Left ventricle myocardium inferior (tissue), 1 donor: ENCODE measurements at regions not wholly inside any gene's neighbourhood (a gene's known extent, or its start where the extent isn't known, plus 50 kb on each side); places are given as distances from the start of the nearest gene placed in this dataset.

Experiments used
- DNase-seq: peaks from one replicate; pipeline ENCODE4 v3.0.0-alpha.2; 2020
- H3K27ac ChIP-seq: fragments of 200-600 bp; replicated peaks from 2 replicates; pipeline ENCODE4 v1.8.0; 2021
- H3K27me3 ChIP-seq: fragments of 200-600 bp; 2 replicates; pipeline ENCODE4 v1.8.0; 2021; ENCODE audit warnings: low read depth
- H3K36me3 ChIP-seq: fragments of 200-600 bp; 2 replicates; pipeline ENCODE4 v1.8.0; 2021
- H3K4me1 ChIP-seq: fragments of 200-600 bp; 2 replicates; pipeline ENCODE4 v1.8.0; 2021
- H3K4me3 ChIP-seq: fragments of 200-600 bp; 2 replicates; pipeline ENCODE4 v1.8.0; 2021; ENCODE audit warnings: mild to moderate bottlenecking, moderate library complexity
- H3K9me3 ChIP-seq: fragments of 200-600 bp; replicated peaks from 2 replicates; pipeline ENCODE4 v1.8.0; 2021
- intact Hi-C: fragments of 100-400 bp; cut with micrococcal nuclease; formaldehyde crosslinking; loops from one replicate; pipeline ENCODE4 v1.11.0; 2022
- TF ChIP-seq, protein P1 (sequence below): fragments of 200-600 bp; IDR thresholded peaks from 2 replicates; pipeline ENCODE4 v1.8.0; 2021; ENCODE audit warnings: antibody characterized with exemption, mild to moderate bottlenecking, borderline replicate concordance
- donor health status: DM: no; HTN: yes; CAD: no; lungs with severe emphysema.

DNA sequence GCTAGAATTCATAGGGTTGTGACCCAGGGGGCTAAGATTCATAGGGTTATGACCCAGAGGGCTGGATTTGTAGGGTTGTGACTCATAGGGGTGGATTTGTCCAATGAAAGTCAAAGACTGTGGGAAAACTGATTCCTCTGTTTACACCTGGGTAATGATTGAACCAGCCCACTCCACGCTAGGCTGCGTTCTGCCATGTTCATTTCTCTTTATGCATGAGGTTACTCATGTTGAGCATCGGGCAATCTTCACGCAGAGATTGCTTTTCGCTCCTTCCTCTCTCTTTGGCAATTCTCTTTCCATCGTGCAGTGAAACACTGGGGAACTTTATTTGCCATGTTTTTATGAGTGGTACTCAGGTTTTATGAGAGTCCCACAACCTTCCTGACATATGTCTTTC is 127.8 kb downstream of the CRLF2 start:
- Histone ChIP-seq H3K9me3 (peaks cover 33% of the 10 kb centered on the region), H3K4me3 (no peak overlapping the region), H3K27me3 (peaks cover 25% of the 10 kb centered on the region), H3K4me1 (no peaks in the 10 kb centered on the region), H3K27ac (no peak overlapping the region), H3K36me3 (no peaks in the 10 kb centered on the region)
- TF ChIP-seq, protein P1, sequence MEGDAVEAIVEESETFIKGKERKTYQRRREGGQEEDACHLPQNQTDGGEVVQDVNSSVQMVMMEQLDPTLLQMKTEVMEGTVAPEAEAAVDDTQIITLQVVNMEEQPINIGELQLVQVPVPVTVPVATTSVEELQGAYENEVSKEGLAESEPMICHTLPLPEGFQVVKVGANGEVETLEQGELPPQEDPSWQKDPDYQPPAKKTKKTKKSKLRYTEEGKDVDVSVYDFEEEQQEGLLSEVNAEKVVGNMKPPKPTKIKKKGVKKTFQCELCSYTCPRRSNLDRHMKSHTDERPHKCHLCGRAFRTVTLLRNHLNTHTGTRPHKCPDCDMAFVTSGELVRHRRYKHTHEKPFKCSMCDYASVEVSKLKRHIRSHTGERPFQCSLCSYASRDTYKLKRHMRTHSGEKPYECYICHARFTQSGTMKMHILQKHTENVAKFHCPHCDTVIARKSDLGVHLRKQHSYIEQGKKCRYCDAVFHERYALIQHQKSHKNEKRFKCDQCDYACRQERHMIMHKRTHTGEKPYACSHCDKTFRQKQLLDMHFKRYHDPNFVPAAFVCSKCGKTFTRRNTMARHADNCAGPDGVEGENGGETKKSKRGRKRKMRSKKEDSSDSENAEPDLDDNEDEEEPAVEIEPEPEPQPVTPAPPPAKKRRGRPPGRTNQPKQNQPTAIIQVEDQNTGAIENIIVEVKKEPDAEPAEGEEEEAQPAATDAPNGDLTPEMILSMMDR, result no peak
- DNase-seq, result no peak
- intact Hi-C loops, result no loop called here

DNA sequence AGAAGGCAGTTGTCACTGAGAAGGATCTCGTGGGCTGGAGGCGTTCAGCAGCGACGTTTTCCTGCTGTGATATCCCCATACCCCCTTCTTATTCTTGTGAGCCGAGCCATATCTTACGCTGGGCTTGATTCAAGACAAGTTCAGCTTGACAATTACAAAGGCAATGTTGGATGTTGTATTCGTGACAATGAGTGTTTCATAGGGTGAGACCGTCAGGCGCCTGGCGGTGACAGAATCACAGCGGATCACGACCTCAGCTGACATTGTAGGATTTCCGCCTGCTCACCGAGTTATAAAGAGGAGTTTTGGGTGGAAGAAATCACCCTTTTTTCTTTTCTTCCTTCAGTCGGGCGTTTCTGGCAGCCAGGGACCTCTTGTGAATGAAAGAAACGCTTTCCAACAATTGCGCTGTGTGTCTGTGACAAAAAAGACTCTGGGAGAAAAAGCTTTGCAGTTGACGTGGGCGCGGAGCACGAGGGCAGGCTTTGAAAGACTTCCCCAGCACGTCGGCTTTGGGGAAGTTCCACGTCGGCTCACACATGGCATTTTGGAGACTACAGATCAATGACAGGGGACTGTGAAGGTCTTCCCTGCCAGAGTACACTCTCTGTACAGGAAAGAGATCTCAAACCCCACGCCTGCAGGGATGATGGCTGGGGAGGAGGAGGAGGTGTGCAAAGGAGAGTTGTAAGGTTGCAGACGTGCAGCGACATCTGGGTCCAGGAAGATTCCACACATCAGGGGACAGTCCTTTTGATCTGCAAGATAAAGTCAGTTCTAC is 135.4 kb downstream of the CRLF2 start:
- no peak overlapping the region for H3K27ac ChIP-seq
- DNase-seq, result no peak
- H3K36me3 ChIP-seq, result no peaks in the 10 kb centered on the region
- H3K4me1 ChIP-seq, result no peaks in the 10 kb centered on the region
- peaks cover 19% of the 10 kb centered on the region for H3K9me3 ChIP-seq
- TF ChIP-seq, protein P1, result no peak
- intact Hi-C loops, result no loop called here
- no peaks in the 10 kb centered on the region for H3K27me3 ChIP-seq
- H3K4me3 ChIP-seq, result no peak overlapping the region

- H3K4me3 ChIP-seq, result no peak overlapping the region
- H3K27ac ChIP-seq, result no peak overlapping the region
- no peaks in the 10 kb centered on the region for H3K27me3 ChIP-seq
- H3K36me3 ChIP-seq, result no peaks in the 10 kb centered on the region
- H3K4me1 ChIP-seq, result no peaks in the 10 kb centered on the region
- peaks cover 24% of the 10 kb centered on the region for H3K9me3 ChIP-seq
- TF ChIP-seq, protein P1, result no peak
- DNase-seq, result no peak
- intact Hi-C loops, result no loop called here
Measured at GRCh38 chrX:1075741-1076140, 136.7 kb downstream of the CRLF2 start.

DNA sequence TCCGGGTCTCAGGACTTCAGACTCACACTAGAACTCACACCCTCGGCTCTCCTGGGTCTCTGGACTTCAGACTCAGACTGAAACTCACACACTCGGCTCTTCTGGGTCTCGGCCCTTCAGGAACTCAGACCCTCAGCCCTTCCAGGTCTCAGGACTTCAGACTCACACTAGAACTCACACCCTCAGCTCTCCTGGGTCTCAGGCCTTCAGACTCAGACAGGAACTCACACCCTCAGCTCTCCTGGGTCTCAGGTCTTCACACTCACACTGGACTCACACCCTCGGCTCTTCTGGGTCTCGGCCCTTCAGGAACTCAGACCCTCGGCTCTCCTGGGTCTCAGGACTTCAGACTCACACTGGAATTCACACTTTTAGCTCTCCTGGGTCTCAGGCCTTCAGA is 137.3 kb downstream of the CRLF2 start:
- H3K4me3 ChIP-seq, result no peak overlapping the region
- H3K27me3 ChIP-seq, result no peaks in the 10 kb centered on the region
- H3K4me1 ChIP-seq, result no peaks in the 10 kb centered on the region
- intact Hi-C loops, result no loop called here
- TF ChIP-seq, protein P1, result no peak
- no peaks in the 10 kb centered on the region for H3K36me3 ChIP-seq
- no peak overlapping the region for H3K27ac ChIP-seq
- H3K9me3 ChIP-seq, result peaks cover 24% of the 10 kb centered on the region
- DNase-seq, result no peak

- Histone ChIP-seq H3K4me1 (no peaks in the 10 kb centered on the region), H3K4me3 (no peak overlapping the region), H3K27me3 (no peaks in the 10 kb centered on the region), H3K9me3 (peaks cover 24% of the 10 kb centered on the region), H3K27ac (no peak overlapping the region), H3K36me3 (no peaks in the 10 kb centered on the region)
- no peak for DNase-seq
- intact Hi-C loops, result no loop called here
- TF ChIP-seq, protein P1, result no peak
Measured at GRCh38 chrX:1074755-1075154, 137.7 kb downstream of the CRLF2 start.
